H9 (cell line): ENCODE measurements at regions not wholly inside any gene's neighbourhood (a gene's known extent, or its start where the extent isn't known, plus 50 kb on each side); places are given as distances from the start of the nearest gene placed in this dataset.

Experiments
- DNase-seq: peaks from one replicate; pipeline ENCODE4 v3.0.0-alpha.2; 2017
- H2AFZ ChIP-seq: one replicate; pipeline ENCODE4 v1.6.1; 2013; ENCODE audit warnings: mild to moderate bottlenecking, low read length, control low read depth, moderate library complexity
- H2AK5ac ChIP-seq: 2 replicates; pipeline ENCODE4 v1.6.1; 2013; ENCODE audit warnings: low read length, control low read depth, mixed read lengths; ENCODE audit not compliant: insufficient read length
- H2BK120ac ChIP-seq: one replicate; pipeline ENCODE4 v1.6.1; 2013; ENCODE audit warnings: low read depth, mild to moderate bottlenecking, low read length, control low read depth, inconsistent platforms; ENCODE audit not compliant: poor library complexity, severe bottlenecking
- H2BK12ac ChIP-seq: 2 replicates; pipeline ENCODE4 v1.6.1; 2013; ENCODE audit warnings: low read length, control low read depth, mixed read lengths, low read depth; ENCODE audit not compliant: insufficient read length
- H2BK15ac ChIP-seq: 2 replicates; pipeline ENCODE4 v1.6.1; 2013; ENCODE audit warnings: low read depth, low read length, control low read depth
- H2BK20ac ChIP-seq: one replicate; pipeline ENCODE4 v1.6.1; 2013; ENCODE audit warnings: low read depth, mild to moderate bottlenecking, low read length, control low read depth, inconsistent platforms; ENCODE audit not compliant: poor library complexity, severe bottlenecking
- H2BK5ac ChIP-seq: 2 replicates; pipeline ENCODE4 v1.6.1; 2013; ENCODE audit warnings: low read length, control low read depth, mixed read lengths; ENCODE audit not compliant: insufficient read length
- H3K14ac ChIP-seq: 2 replicates; pipeline ENCODE4 v1.6.1; 2013; ENCODE audit warnings: low read length, control low read depth; ENCODE audit not compliant: insufficient read depth
- H3K18ac ChIP-seq: 2 replicates; pipeline ENCODE4 v1.6.1; 2013; ENCODE audit warnings: low read depth, mild to moderate bottlenecking, mixed read lengths, low read length, control low read depth; ENCODE audit not compliant: insufficient read length
- H3K23ac ChIP-seq: 2 replicates; pipeline ENCODE4 v1.6.1; 2013; ENCODE audit warnings: low read length, control low read depth, mixed read lengths, low read depth; ENCODE audit not compliant: insufficient read length
- H3K23me2 ChIP-seq: 2 replicates; pipeline ENCODE4 v1.6.1; 2013; ENCODE audit warnings: low read depth, mild to moderate bottlenecking, mixed read lengths, low read length, control low read depth; ENCODE audit not compliant: insufficient read length, poor library complexity, severe bottlenecking
- H3K27ac ChIP-seq: 2 replicates; pipeline ENCODE4 v1.5.1; 2013; ENCODE audit warnings: low read length, control low read depth, mixed read lengths, low read depth; ENCODE audit not compliant: insufficient read length
- H3K27me3 ChIP-seq: 2 replicates; pipeline ENCODE4 v1.6.1; 2013; ENCODE audit warnings: low read length, control low read depth, inconsistent platforms; ENCODE audit not compliant: insufficient read depth
- H3K4ac ChIP-seq: 2 replicates; pipeline ENCODE4 v1.6.1; 2013; ENCODE audit warnings: low read depth, mild to moderate bottlenecking, control low read depth, inconsistent platforms, low read length, moderate library complexity
- H3K4me1 ChIP-seq: 2 replicates; pipeline ENCODE4 v1.6.1; 2013; ENCODE audit warnings: low read length, control low read depth, inconsistent platforms; ENCODE audit not compliant: insufficient read depth
- H3K4me2 ChIP-seq: 2 replicates; pipeline ENCODE4 v1.6.1; 2013; ENCODE audit warnings: low read length, control low read depth, mixed read lengths; ENCODE audit not compliant: insufficient read length, insufficient read depth
- H3K56ac ChIP-seq: 2 replicates; pipeline ENCODE4 v1.6.1; 2013; ENCODE audit warnings: low read depth, mild to moderate bottlenecking, mixed read lengths, low read length, control low read depth; ENCODE audit not compliant: insufficient read length
- H3K79me1 ChIP-seq: 2 replicates; pipeline ENCODE4 v1.6.1; 2013; ENCODE audit warnings: low read depth, mild to moderate bottlenecking, moderate library complexity, low read length, control low read depth, inconsistent platforms; ENCODE audit not compliant: insufficient read depth, poor library complexity, severe bottlenecking
- H3K79me2 ChIP-seq: 2 replicates; pipeline ENCODE4 v1.6.1; 2013; ENCODE audit warnings: low read length, control low read depth, inconsistent platforms; ENCODE audit not compliant: insufficient read depth
- H3K9ac ChIP-seq: 2 replicates; pipeline ENCODE4 v1.6.1; 2013; ENCODE audit warnings: low read length, control low read depth, mixed read lengths; ENCODE audit not compliant: insufficient read length; ENCODE audit errors: extremely low read depth
- H3K9me3 ChIP-seq: one replicate; pipeline ENCODE4 v1.6.1; 2013; ENCODE audit warnings: low read depth, low read length, inconsistent platforms; ENCODE audit not compliant: control insufficient read depth
- H3T11ph ChIP-seq: one replicate; pipeline ENCODE4 v1.6.1; 2013; ENCODE audit warnings: mild to moderate bottlenecking, low read length, control low read depth, inconsistent platforms
- H4K20me1 ChIP-seq: one replicate; pipeline ENCODE4 v1.6.1; 2013; ENCODE audit not compliant: control insufficient read depth, insufficient read length, insufficient read depth
- H4K5ac ChIP-seq: 2 replicates; pipeline ENCODE4 v1.6.1; 2013; ENCODE audit warnings: low read depth, mild to moderate bottlenecking, mixed read lengths, low read length, control low read depth; ENCODE audit not compliant: insufficient read length
- H4K8ac ChIP-seq: replicated peaks from 2 replicates; pipeline ENCODE4 v1.6.1; 2013; ENCODE audit warnings: low read length, control low read depth, mixed read lengths, low read depth; ENCODE audit not compliant: insufficient read length
- H4K91ac ChIP-seq: 2 replicates; pipeline ENCODE4 v1.6.1; 2013; ENCODE audit warnings: low read depth, mild to moderate bottlenecking, moderate library complexity, mixed read lengths, low read length, control low read depth; ENCODE audit not compliant: insufficient read length
- H3K27ac Mint-ChIP-seq, 3 experiments: 2 replicates in 2 of 3; 3 replicates in 1 of 3; pipeline ENCODE4 v1.8.0; 2020 to 2021; ENCODE audit warnings: mixed read lengths in 3 of 3, mild to moderate bottlenecking in 1 of 3, moderate library complexity in 1 of 3
- H3K27me3 Mint-ChIP-seq: 2 replicates; pipeline ENCODE4 v1.8.0; 2021; ENCODE audit warnings: low read depth, mild to moderate bottlenecking, moderate library complexity, mixed read lengths
- H3K36me3 Mint-ChIP-seq, 3 experiments: 2 replicates in 2 of 3; 3 replicates in 1 of 3; pipeline ENCODE4 v1.8.0; 2020 to 2021; ENCODE audit warnings: low read depth in 3 of 3, mixed read lengths in 3 of 3; ENCODE audit not compliant: insufficient read depth in 1 of 3
- H3K4me1 Mint-ChIP-seq, 2 experiments: 2 replicates each; pipeline ENCODE4 v1.8.0; 2020; ENCODE audit warnings: mixed read lengths in 2 of 2
- H3K4me3 Mint-ChIP-seq, 2 experiments: 2 replicates in 1 of 2; 3 replicates in 1 of 2; pipeline ENCODE4 v1.8.0; 2020 to 2021; ENCODE audit warnings: mild to moderate bottlenecking in 2 of 2, mixed read lengths in 2 of 2, moderate library complexity in 1 of 2
- H3K9me3 Mint-ChIP-seq, 2 experiments: 2 replicates in 1 of 2; 3 replicates in 1 of 2; pipeline ENCODE4 v1.8.0; 2020; ENCODE audit warnings: mild to moderate bottlenecking in 2 of 2, mixed read lengths in 2 of 2, moderate library complexity in 1 of 2
- CTCF ChIP-seq: fragments of 200-600 bp; sonication (generic); conservative IDR thresholded peaks from 3 replicates; pipeline ENCODE4 v1.8.0; 2021; ENCODE audit warnings: antibody characterized with exemption, mild to moderate bottlenecking
- WGBS: extraction: QIAGEN DNeasy Blood & Tissue Kit; methylation state at CpG from one replicate; pipeline ENCODE4 v1.1.7; 2013; ENCODE audit warnings: missing lambda C conversion rate, low lambda C conversion rate, mixed read lengths; ENCODE audit not compliant: insufficient read length; ENCODE audit errors: extremely low coverage; 5-methylcytosine and 5-hydroxymethylcytosine counted together

DNA sequence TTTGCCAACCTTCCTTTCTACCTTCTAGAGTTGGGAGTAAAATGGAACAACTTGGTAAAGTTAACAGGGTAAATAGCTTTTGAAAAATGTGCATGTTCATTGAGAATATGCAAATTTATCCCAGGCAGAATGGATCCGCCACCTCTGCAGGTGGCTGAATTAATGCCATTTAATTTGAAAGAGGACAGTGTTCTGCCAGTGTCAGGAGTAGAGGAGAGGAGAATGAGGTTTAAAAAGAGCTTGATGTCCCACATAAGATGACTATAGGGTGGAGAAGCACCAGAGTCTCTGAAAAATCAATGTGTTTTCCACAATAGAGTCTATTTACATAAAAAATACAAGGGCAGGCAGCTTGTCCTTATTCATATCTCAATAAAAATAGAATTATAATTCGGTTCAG lies 1804.3 kb upstream of the PCDH10 start:
- no peaks in the 10 kb centered on the region for H3K27me3 Mint-ChIP-seq
- DNase-seq: no peak
- H2BK5ac ChIP-seq: no peak overlapping the region
- no peak overlapping the region for H2BK12ac ChIP-seq
- H3K18ac ChIP-seq: no peak overlapping the region
- no peak overlapping the region for H3K4me2 ChIP-seq
- no CpG with 5 or more reads among the region's 2 CpGs for WGBS
- TF ChIP-seq CTCF: no peak
- H4K20me1 ChIP-seq: no peaks in the 10 kb centered on the region
- no peaks in the 10 kb centered on the region for H3K9me3 ChIP-seq
- H4K5ac ChIP-seq: no peak overlapping the region
- H4K91ac ChIP-seq: no peak overlapping the region
- H3T11ph ChIP-seq: no peak overlapping the region
- H2BK15ac ChIP-seq: no peak overlapping the region
- H3K4me1 ChIP-seq: peaks cover 3% of the 10 kb centered on the region; the same call in 1 of the 2 replicates
- no peak overlapping the region for H3K56ac ChIP-seq
- H3K23me2 ChIP-seq: no peaks in the 10 kb centered on the region
- H3K27ac ChIP-seq: no peak overlapping the region
- H3K27me3 ChIP-seq: no peaks in the 10 kb centered on the region
- H3K4ac ChIP-seq: no peak overlapping the region
- H3K4me1 Mint-ChIP-seq: peaks cover 33 to 34% of the 10 kb centered on the region in 2 experiments
- H3K27ac Mint-ChIP-seq: 0 out of 7 replicates have a peak overlapping the region, but pooled peaks of 1 of the 3 experiments have one; percentile 83
- no peak overlapping the region for H2BK20ac ChIP-seq
- H2AK5ac ChIP-seq: no peak overlapping the region
- no peak overlapping the region for H3K14ac ChIP-seq
- no peaks in the 10 kb centered on the region for H3K79me2 ChIP-seq
- H3K9ac ChIP-seq: no peak overlapping the region
- H3K9me3 Mint-ChIP-seq: no peaks in the 10 kb centered on the region; a peak in 1 of 5 replicates
- peak overlapping the region in 1 of 2 experiments; percentile 27; a peak in 1 of 5 replicates for H3K4me3 Mint-ChIP-seq
- H2BK120ac ChIP-seq: no peak overlapping the region
- H3K36me3 Mint-ChIP-seq: no peaks in the 10 kb centered on the region
- no peak overlapping the region for H4K8ac ChIP-seq
- no peaks in the 10 kb centered on the region for H3K79me1 ChIP-seq
- no peak overlapping the region for H3K23ac ChIP-seq
- H2AFZ ChIP-seq: no peak overlapping the region
